OCI-LY3 (cell line): ENCODE measurements at regions not wholly inside any gene's neighbourhood (a gene's known extent, or its start where the extent isn't known, plus 50 kb on each side); places are given as distances from the start of the nearest gene placed in this dataset.
A peak's percentile ranks its signal among the peaks of the same experiment; 100 is the strongest.

Source experiments
- H2AFZ ChIP-seq: fragments of 200-600, 300-600 bp; shearing (Covaris generic); 2 replicates; pipeline ENCODE4 v1.6.0; 2014; ENCODE audit warnings: antibody characterized with exemption, low read depth, low read length
- H3K27ac ChIP-seq: fragments of 200-600, 300-600 bp; sonication (generic); 2 replicates; pipeline ENCODE4 v1.5.1; 2014; ENCODE audit warnings: mild to moderate bottlenecking, low read length, moderate library complexity, mixed read lengths
- H3K27me3 ChIP-seq: fragments of 200-600, 300-600 bp; sonication (generic); 2 replicates; pipeline ENCODE4 v1.6.1; 2014; ENCODE audit warnings: low read depth, low read length, mixed read lengths
- H3K36me3 ChIP-seq: fragments of 200-600, 300-600 bp; sonication (generic); replicated peaks from 2 replicates; pipeline ENCODE3; 2014; ENCODE audit warnings: low read depth, low read length, mixed read lengths
- H3K4me1 ChIP-seq: fragments of 300-600, 200-600 bp; sonication (generic); 2 replicates; pipeline ENCODE4 v1.6.1; 2014; ENCODE audit warnings: low read length, mixed read lengths
- H3K4me2 ChIP-seq: fragments of 200-600, 300-600 bp; sonication (generic); 2 replicates; pipeline ENCODE4 v1.6.1; 2014; ENCODE audit warnings: low read length, mixed read lengths
- H3K4me3 ChIP-seq: fragments of 300-600, 200-600 bp; sonication (generic); 2 replicates; pipeline ENCODE4 v1.5.1; 2014; ENCODE audit warnings: antibody characterized with exemption, mild to moderate bottlenecking, low read length, moderate library complexity
- H3K79me2 ChIP-seq: fragments of 300-600, 200-600 bp; shearing (Covaris generic); 2 replicates; pipeline ENCODE4 v1.6.1; 2014; ENCODE audit warnings: mild to moderate bottlenecking, low read length, mixed read lengths
- H3K9ac ChIP-seq: fragments of 300-600, 200-600 bp; shearing (Covaris generic); 2 replicates; pipeline ENCODE4 v1.6.0; 2014; ENCODE audit warnings: mild to moderate bottlenecking, low read length, moderate library complexity
- H3K9me3 ChIP-seq: fragments of 200-600, 300-600 bp; shearing (Covaris generic); 2 replicates; pipeline ENCODE4 v1.6.1; 2014; ENCODE audit warnings: low read length, mixed read lengths; ENCODE audit not compliant: insufficient read depth
- H4K20me1 ChIP-seq: fragments of 200-600, 300-600 bp; sonication (generic); 2 replicates; pipeline ENCODE4 v1.6.1; 2016; ENCODE audit warnings: low read length, mixed read lengths; ENCODE audit not compliant: insufficient read depth
- EZH2phosphoT487 ChIP-seq: fragments of 200-600 bp; shearing (Covaris generic); IDR thresholded peaks from 2 replicates; pipeline ENCODE4 v1.6.1; 2018; ENCODE audit warnings: antibody characterized with exemption, mixed run types, low read depth
- TF ChIP-seq, protein P1 (sequence below): fragments of 200-600, 300-600 bp; sonication (generic); IDR thresholded peaks from 2 replicates; pipeline ENCODE4 v1.5.1; 2014; ENCODE audit warnings: antibody characterized with exemption, low read length, low read depth

DNA sequence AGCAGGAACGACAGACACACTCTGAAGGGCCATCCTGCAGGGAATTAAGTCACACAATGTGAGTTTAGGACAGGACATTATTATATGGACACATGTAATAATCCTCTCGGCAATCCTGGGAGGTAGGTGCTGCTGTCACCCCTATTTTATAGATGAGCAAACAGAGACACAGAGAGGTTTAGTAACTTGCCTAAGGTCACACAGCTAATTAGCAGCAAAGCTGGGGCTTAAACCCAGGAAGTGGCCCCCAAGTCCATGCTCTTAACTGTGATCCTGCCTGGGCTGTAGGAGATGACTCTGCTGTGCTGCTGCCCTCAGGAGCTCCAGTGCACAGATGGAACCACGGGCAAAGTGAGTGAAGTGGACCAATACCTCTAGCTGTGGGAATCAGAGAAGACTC, 660.0 kb downstream of the PTPRU start:
- H2AFZ ChIP-seq = 0 out of 2 replicates have a peak overlapping the region, but pooled peaks have one; percentile 83
- no peaks in the 10 kb centered on the region for H4K20me1 ChIP-seq
- TF ChIP-seq EZH2phosphoT487 = no peak
- TF ChIP-seq, protein P1, sequence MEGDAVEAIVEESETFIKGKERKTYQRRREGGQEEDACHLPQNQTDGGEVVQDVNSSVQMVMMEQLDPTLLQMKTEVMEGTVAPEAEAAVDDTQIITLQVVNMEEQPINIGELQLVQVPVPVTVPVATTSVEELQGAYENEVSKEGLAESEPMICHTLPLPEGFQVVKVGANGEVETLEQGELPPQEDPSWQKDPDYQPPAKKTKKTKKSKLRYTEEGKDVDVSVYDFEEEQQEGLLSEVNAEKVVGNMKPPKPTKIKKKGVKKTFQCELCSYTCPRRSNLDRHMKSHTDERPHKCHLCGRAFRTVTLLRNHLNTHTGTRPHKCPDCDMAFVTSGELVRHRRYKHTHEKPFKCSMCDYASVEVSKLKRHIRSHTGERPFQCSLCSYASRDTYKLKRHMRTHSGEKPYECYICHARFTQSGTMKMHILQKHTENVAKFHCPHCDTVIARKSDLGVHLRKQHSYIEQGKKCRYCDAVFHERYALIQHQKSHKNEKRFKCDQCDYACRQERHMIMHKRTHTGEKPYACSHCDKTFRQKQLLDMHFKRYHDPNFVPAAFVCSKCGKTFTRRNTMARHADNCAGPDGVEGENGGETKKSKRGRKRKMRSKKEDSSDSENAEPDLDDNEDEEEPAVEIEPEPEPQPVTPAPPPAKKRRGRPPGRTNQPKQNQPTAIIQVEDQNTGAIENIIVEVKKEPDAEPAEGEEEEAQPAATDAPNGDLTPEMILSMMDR = no peak
- no peak overlapping the region for H3K4me2 ChIP-seq
- H3K79me2 ChIP-seq = no peaks in the 10 kb centered on the region
- no peak overlapping the region for H3K9ac ChIP-seq
- H3K9me3 ChIP-seq = no peaks in the 10 kb centered on the region
- peaks cover 11% of the 10 kb centered on the region for H3K4me1 ChIP-seq
- no peak overlapping the region for H3K4me3 ChIP-seq
- H3K27me3 ChIP-seq = no peaks in the 10 kb centered on the region; the same call in 1 of the 2 replicates
- H3K27ac ChIP-seq = no peak overlapping the region
- H3K36me3 ChIP-seq = no peaks in the 10 kb centered on the region

DNA sequence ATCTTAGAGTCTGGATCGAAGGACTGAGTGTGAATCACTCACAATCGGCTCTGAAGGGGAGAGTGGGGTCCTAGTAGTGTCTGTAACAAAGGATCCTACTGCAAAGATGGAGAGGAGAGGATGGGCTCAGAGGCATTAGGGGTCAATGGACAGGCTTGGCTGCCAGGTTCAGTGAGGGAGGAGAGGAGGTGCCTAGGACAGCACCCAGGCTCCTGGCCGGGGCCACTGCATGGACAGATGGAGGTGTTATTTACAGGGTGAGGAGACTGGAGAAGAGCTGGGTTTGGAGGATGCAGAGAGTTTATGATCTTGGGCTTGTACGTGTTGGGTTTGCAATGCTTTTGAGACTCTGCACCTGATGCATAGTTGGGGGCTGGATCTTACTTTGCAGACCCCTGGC, 658.9 kb downstream of the PTPRU start:
- H3K27me3 ChIP-seq = no peaks in the 10 kb centered on the region; the same call in 1 of the 2 replicates
- no peak overlapping the region for H3K9ac ChIP-seq
- no peaks in the 10 kb centered on the region for H3K36me3 ChIP-seq
- peaks cover 11% of the 10 kb centered on the region for H3K4me1 ChIP-seq
- H4K20me1 ChIP-seq = no peaks in the 10 kb centered on the region
- no peak overlapping the region for H3K4me2 ChIP-seq
- no peak for TF ChIP-seq EZH2phosphoT487
- TF ChIP-seq, protein P1 = no peak
- H2AFZ ChIP-seq = no peak overlapping the region
- H3K9me3 ChIP-seq = no peaks in the 10 kb centered on the region
- no peak overlapping the region for H3K4me3 ChIP-seq
- H3K79me2 ChIP-seq = no peaks in the 10 kb centered on the region
- no peak overlapping the region for H3K27ac ChIP-seq

DNA sequence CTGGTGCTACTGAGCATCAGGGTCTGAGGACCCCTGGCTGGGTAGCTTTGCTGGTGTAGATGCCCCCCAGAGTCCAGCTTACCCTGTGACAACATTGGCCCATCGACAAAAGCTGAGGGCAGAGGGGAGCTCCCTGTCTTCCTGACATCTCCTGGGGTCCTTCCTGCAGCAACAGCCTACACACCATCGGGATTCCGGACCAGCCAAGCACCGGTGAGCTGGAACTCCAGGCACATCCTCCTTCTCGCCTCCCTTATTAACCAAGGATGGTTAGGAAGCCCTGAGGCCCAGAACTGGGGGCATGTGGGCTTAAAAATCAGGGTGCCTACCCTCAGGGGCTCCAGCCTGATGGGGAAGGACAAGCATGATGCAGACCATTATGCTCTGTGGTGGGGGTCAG, 658.0 kb downstream of the PTPRU start:
- Histone ChIP-seq H3K36me3 (no peaks in the 10 kb centered on the region), H3K27me3 (no peaks in the 10 kb centered on the region; the same call in 1 of the 2 replicates), H3K79me2 (no peaks in the 10 kb centered on the region), H3K9ac (no peak overlapping the region), H3K4me2 (no peak overlapping the region), H3K9me3 (no peaks in the 10 kb centered on the region), H3K27ac (no peak overlapping the region), H3K4me3 (no peak overlapping the region), H2AFZ (no peak overlapping the region), H3K4me1 (peaks cover 11% of the 10 kb centered on the region), H4K20me1 (no peaks in the 10 kb centered on the region)
- TF ChIP-seq, protein P1 = no peak
- TF ChIP-seq EZH2phosphoT487 = no peak

DNA sequence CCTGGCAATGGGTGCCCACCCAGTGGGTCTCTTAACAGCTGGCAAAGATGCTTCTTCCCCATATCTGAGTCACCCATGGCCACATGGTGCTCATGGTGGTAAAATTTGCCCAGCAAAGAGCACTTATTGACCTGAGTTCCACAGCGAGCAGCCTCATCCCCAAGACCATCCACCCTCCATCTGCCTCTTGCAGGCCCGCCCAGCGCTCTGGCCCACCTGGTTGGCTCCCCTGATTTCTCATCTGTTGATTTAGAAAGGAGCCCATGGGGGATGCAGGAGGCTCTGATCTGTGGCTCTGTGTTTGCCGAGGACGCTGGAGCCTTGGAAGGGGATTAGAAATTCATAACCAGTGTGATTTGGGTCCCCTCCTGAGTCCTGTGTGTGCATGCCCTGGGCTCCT, 657.5 kb downstream of the PTPRU start:
- Histone ChIP-seq H2AFZ (no peak overlapping the region), H3K4me3 (no peak overlapping the region), H3K36me3 (no peaks in the 10 kb centered on the region), H4K20me1 (no peaks in the 10 kb centered on the region), H3K4me1 (peaks cover 11% of the 10 kb centered on the region), H3K9me3 (no peaks in the 10 kb centered on the region), H3K27me3 (no peaks in the 10 kb centered on the region; the same call in 1 of the 2 replicates), H3K9ac (no peak overlapping the region), H3K4me2 (no peak overlapping the region), H3K79me2 (no peaks in the 10 kb centered on the region), H3K27ac (no peak overlapping the region)
- TF ChIP-seq, protein P1 = no peak
- TF ChIP-seq EZH2phosphoT487 = no peak
